Esophagus squamous epithelium (tissue), 5 donors: ENCODE measurements at regions not wholly inside any gene's neighbourhood (a gene's known extent, or its start where the extent isn't known, plus 50 kb on each side); places are given as distances from the start of the nearest gene placed in this dataset.

ENCODE experiments used
- DNase-seq: peaks from one replicate; lab custom pipeline; 2025; lab: John Stamatoyannopoulos, UW
- H3K27ac ChIP-seq, 4 donors: fragments of 200-600 bp; sonication (generic); one replicate each; pipeline ENCODE4 v1.5.1; 2016 to 2019; ENCODE audit warnings: mild to moderate bottlenecking in 1 of 4
- H3K27me3 ChIP-seq, 4 donors: fragments of 200-600 bp; sonication (generic); 1 replicate in 3 of 4; 2 replicates in 1 of 4; pipeline versions ENCODE4 v1.5.1 to v1.6.0; 2017 to 2021; ENCODE audit warnings: antibody characterized with exemption in 1 of 4
- H3K36me3 ChIP-seq, 3 donors: fragments of 200-600 bp; sonication (generic); one replicate each; pipeline ENCODE4 v1.5.1; 2016 to 2019
- H3K4me1 ChIP-seq, 3 donors: fragments of 200-600 bp; sonication (generic); one replicate each; pipeline ENCODE4 v1.5.1; 2017 to 2019
- H3K4me3 ChIP-seq, 4 donors: fragments of 200-600 bp; sonication (generic); 1 replicate in 3 of 4; 2 replicates in 1 of 4; pipeline ENCODE4 v1.5.1; 2016 to 2019; ENCODE audit warnings: mild to moderate bottlenecking in 2 of 4, moderate library complexity in 1 of 4
- H3K9me3 ChIP-seq, 3 donors: fragments of 200-600 bp; sonication (generic); one replicate each; pipeline ENCODE4 v1.5.1; 2016 to 2019
- POLR2A ChIP-seq, 4 donors: fragments of 450-650 bp; IDR thresholded peaks; one replicate each; pipeline ENCODE4 v1.6.1; 2017; ENCODE audit warnings: antibody characterized with exemption in 4 of 4, mild to moderate bottlenecking in 4 of 4, moderate library complexity in 3 of 4
- whole genome bisulfite sequencing, 2 donors: methylation state at CpG; one replicate each; pipeline ENCODE4 v1.1.5; 2018; 5-methylcytosine and 5-hydroxymethylcytosine counted together
- intact Hi-C: fragments of 100-400 bp; cut with DNase I; formaldehyde crosslinking; loops from one replicate; pipeline ENCODE4 v1.15.0; 2022
- TF ChIP-seq, protein P1 (sequence below), 6 experiments: fragments of 450-650 bp in 4 of 6; fragments of 200-600 bp in 2 of 6; sonication (generic) in 2 of 6; IDR thresholded peaks; one replicate each; pipeline ENCODE4 v1.5.1; 2016 to 2019; ENCODE audit warnings: antibody characterized with exemption in 6 of 6, mild to moderate bottlenecking in 4 of 6, moderate library complexity in 4 of 6
- donor health status: DM: yes; HTN: yes; CAD: no.

GRCh38 chr3:76582632-76583378 lies 457.1 kb upstream of the ROBO2 start:
- no peaks in the 10 kb centered on the region for H3K4me1 ChIP-seq
- no peak for DNase-seq
- no peaks in the 10 kb centered on the region for H3K36me3 ChIP-seq
- TF ChIP-seq POLR2A (IDR thresholded peaks at IDR 0.05), result no peak
- TF ChIP-seq, protein P1, sequence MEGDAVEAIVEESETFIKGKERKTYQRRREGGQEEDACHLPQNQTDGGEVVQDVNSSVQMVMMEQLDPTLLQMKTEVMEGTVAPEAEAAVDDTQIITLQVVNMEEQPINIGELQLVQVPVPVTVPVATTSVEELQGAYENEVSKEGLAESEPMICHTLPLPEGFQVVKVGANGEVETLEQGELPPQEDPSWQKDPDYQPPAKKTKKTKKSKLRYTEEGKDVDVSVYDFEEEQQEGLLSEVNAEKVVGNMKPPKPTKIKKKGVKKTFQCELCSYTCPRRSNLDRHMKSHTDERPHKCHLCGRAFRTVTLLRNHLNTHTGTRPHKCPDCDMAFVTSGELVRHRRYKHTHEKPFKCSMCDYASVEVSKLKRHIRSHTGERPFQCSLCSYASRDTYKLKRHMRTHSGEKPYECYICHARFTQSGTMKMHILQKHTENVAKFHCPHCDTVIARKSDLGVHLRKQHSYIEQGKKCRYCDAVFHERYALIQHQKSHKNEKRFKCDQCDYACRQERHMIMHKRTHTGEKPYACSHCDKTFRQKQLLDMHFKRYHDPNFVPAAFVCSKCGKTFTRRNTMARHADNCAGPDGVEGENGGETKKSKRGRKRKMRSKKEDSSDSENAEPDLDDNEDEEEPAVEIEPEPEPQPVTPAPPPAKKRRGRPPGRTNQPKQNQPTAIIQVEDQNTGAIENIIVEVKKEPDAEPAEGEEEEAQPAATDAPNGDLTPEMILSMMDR (IDR thresholded peaks at IDR 0.05), result no peak
- no peak overlapping the region for H3K27ac ChIP-seq
- no peaks in the 10 kb centered on the region for H3K27me3 ChIP-seq
- no peaks in the 10 kb centered on the region for H3K9me3 ChIP-seq
- H3K4me3 ChIP-seq, result no peak overlapping the region
- WGBS, 2 donors, result 44 to 63% methylated on average over 5 of the region's 5 CpGs
- intact Hi-C loops, result no loop called here

DNA sequence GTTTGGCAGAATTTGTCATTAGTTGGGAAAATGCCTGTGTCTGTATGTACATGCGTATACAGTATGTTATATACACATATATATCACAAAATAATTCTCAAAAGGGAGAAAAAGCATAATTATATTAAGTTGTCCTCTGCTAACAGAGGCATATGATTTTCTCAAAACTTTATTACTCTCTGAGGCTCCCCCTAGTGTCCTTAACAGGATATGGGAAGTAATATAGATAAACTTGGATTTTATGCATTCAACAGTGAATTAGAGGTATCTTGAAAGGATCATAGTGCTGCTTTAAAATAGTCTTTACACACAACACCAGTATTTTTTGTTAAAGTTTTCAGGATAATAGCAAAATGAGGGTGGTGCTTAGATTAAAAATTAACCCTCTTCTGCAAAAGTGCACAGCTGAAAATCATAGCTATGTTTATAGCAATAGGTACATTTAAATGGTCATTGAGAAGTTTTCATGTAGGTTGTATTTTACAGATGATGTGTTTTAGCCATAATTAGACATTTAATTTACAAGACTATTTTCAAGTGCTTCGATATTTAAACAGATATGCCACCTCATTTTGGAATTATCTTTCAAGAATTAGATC lies 454.0 kb upstream of the ROBO2 start:
- Histone ChIP-seq H3K27ac (no peak overlapping the region), H3K27me3 (no peaks in the 10 kb centered on the region), H3K36me3 (no peaks in the 10 kb centered on the region), H3K4me3 (no peak overlapping the region), H3K4me1 (no peaks in the 10 kb centered on the region), H3K9me3 (no peaks in the 10 kb centered on the region)
- no peak for DNase-seq
- 51 to 56% methylated on average over 2 of the region's 2 CpGs for WGBS, 2 donors
- TF ChIP-seq, protein P1 (IDR thresholded peaks at IDR 0.05), result peak in 5 of 6 experiments; percentile 16 to 39 (median 27)
- TF ChIP-seq POLR2A (IDR thresholded peaks at IDR 0.05), result no peak
- intact Hi-C loops, result no loop called here

DNA sequence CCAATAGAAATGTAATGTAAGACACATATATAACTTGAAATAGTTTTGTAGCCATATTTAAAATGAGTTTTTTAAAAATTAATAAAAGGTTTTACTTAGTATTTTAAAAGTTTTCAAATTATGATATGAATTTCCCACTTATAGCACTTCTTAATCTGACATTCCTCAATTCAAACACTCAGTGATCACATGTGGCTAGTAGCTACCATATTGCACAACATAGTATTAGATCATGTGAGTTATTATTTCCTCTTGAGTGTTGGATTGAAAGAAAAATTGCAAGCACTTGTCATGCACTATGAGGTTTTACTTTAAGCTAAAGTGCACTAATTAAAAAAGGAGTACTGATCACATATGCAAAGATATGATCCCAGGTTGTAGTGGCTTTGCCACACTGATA lies 453.4 kb upstream of the ROBO2 start:
- Histone ChIP-seq H3K27me3 (no peaks in the 10 kb centered on the region), H3K4me1 (no peaks in the 10 kb centered on the region), H3K27ac (no peak overlapping the region), H3K36me3 (no peaks in the 10 kb centered on the region), H3K4me3 (no peak overlapping the region), H3K9me3 (no peaks in the 10 kb centered on the region)
- intact Hi-C loops, result no loop called here
- TF ChIP-seq POLR2A (IDR thresholded peaks at IDR 0.05), result no peak
- TF ChIP-seq, protein P1 (IDR thresholded peaks at IDR 0.05), result no peak
- no peak for DNase-seq

- H3K4me1 ChIP-seq, result no peaks in the 10 kb centered on the region
- DNase-seq, result no peak
- H3K27me3 ChIP-seq, result no peaks in the 10 kb centered on the region
- no peaks in the 10 kb centered on the region for H3K9me3 ChIP-seq
- no peak for TF ChIP-seq POLR2A (IDR thresholded peaks at IDR 0.05)
- TF ChIP-seq, protein P1 (IDR thresholded peaks at IDR 0.05), result no peak
- intact Hi-C loops, result no loop called here
- WGBS, 2 donors, result 70 to 76% methylated on average over 3 to 6 of the region's 11 CpGs
- H3K4me3 ChIP-seq, result no peak overlapping the region
- H3K36me3 ChIP-seq, result no peaks in the 10 kb centered on the region
- H3K27ac ChIP-seq, result no peak overlapping the region
These were observed 429.7 kb upstream of the ROBO2 start for GRCh38 chr3:76610150-76610549.

DNA sequence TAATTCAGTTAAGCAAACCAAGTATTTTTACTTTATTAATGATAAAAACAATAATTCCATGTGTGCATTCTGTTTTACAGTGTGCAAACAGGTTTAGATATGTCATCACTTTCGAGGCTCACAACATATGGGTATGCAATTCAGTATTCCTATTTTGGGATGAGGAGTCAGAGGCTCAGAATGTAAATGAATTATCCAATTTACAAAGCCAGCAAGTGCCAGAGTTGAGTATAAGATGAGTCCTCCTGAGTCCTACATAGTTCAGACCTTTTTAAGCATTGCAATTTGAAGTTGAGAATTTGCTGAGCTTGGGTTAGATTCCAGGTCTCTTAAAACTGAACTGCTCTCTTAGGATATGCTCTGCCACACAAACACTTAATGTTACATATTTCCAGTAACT lies 424.2 kb upstream of the ROBO2 start:
- TF ChIP-seq, protein P1 (IDR thresholded peaks at IDR 0.05), result no peak
- no peak for TF ChIP-seq POLR2A (IDR thresholded peaks at IDR 0.05)
- no peaks in the 10 kb centered on the region for H3K4me1 ChIP-seq
- 26 to 53% methylated on average over 1 of the region's 1 CpG for WGBS, 2 donors
- H3K4me3 ChIP-seq, result no peak overlapping the region
- H3K9me3 ChIP-seq, result peaks cover 0 to 2% (median 0%) of the 10 kb centered on the region in 3 donors
- no peak for DNase-seq
- no peak overlapping the region for H3K27ac ChIP-seq
- H3K27me3 ChIP-seq, result no peaks in the 10 kb centered on the region
- H3K36me3 ChIP-seq, result no peaks in the 10 kb centered on the region
- intact Hi-C loops, result no loop called here
